HepG2 (cell line): ENCODE measurements at regions not wholly inside any gene's neighbourhood (a gene's known extent, or its start where the extent isn't known, plus 50 kb on each side); places are given as distances from the start of the nearest gene placed in this dataset.

Experiments used
- ATAC-seq: fragments of 200-7000 bp; cut with Tn5 transposase; 3 replicates; pipeline ENCODE4 v1.9.1; 2020; ENCODE audit warnings: mild to moderate bottlenecking, moderate library complexity
- BruUV-seq: library from RNA; stranded (reverse); fragments of 400-500 nt; replicated peaks from 2 replicates; lab custom pipeline; 2021; lab: Mats Ljungman, UMichigan
- CTCF ChIA-PET: fragments of 300-600 bp; formaldehyde crosslinking; extraction: SDS; loops from one replicate; lab custom pipeline; 2021; ENCODE audit warnings: low total read pairs, inconsistent platforms, low intra/inter-chr PET ratio; lab: Yijun Ruan, JAX
- POLR2A ChIA-PET: fragments of 350-600 bp; sonication (Branson Sonifier 250); formaldehyde crosslinking; loops from one replicate; lab custom pipeline; 2020; ENCODE audit warnings: antibody characterized with exemption, inconsistent platforms; lab: Yijun Ruan, JAX
- DNase-seq: peaks from one replicate; pipeline ENCODE4 v3.0.0-alpha.2; 2015; ENCODE audit warnings: low spot score
- FAIRE-seq: peaks from 3 replicates; lab custom pipeline; 2011; peaks lifted over from hg19 to GRCh38; lab: Jason Lieb, UNC
- H2AFZ ChIP-seq: one replicate; pipeline ENCODE4 v1.6.1; 2011; ENCODE audit warnings: low read length, inconsistent platforms
- H3K27ac ChIP-seq: fragments of 300-600 bp; 3 replicates; pipeline ENCODE4 v1.8.0; 2011; ENCODE audit warnings: mixed run types, mild to moderate bottlenecking, mixed read lengths, low read length, inconsistent platforms; ENCODE audit not compliant: insufficient read depth; ENCODE audit errors: extremely low read length
- H3K27me3 ChIP-seq, 2 experiments: fragments of 200-600 bp in 1 of 2; 2 replicates in 1 of 2; 3 replicates in 1 of 2; pipeline versions ENCODE4 v1.6.0 to v1.8.0; 2011; ENCODE audit warnings: low read length in 2 of 2, mild to moderate bottlenecking in 2 of 2, moderate library complexity in 2 of 2, inconsistent platforms in 1 of 2; ENCODE audit not compliant: insufficient read depth in 2 of 2, control insufficient read depth in 1 of 2
- H3K36me3 ChIP-seq, 2 experiments: fragments of 200-600 bp in 1 of 2; replicated peaks in 1 of 2; 2 replicates in 1 of 2; 3 replicates in 1 of 2; pipeline versions ENCODE4 v1.5.1 to v1.8.0; 2011; ENCODE audit warnings: low read length in 2 of 2, inconsistent platforms in 1 of 2; ENCODE audit not compliant: insufficient read depth in 2 of 2, control insufficient read depth in 1 of 2
- H3K4me1 ChIP-seq: 2 replicates; pipeline ENCODE4 v1.5.1; 2012; ENCODE audit warnings: low read length, inconsistent platforms; ENCODE audit not compliant: insufficient read depth
- H3K4me2 ChIP-seq: 2 replicates; pipeline ENCODE4 v1.6.0; 2011; ENCODE audit warnings: low read depth, low read length, inconsistent platforms
- H3K4me3 ChIP-seq, 3 experiments: fragments of 200-600 bp in 1 of 3; sonication (generic), shearing (Covaris generic) in 1 of 3; replicated peaks in 1 of 3; 2 replicates each; pipeline ENCODE4 v1.5.1; 2011 to 2016; ENCODE audit warnings: low read length in 3 of 3, inconsistent platforms in 2 of 3, low read depth in 2 of 3, mild to moderate bottlenecking in 2 of 3, control low read depth in 1 of 3, mixed read lengths in 1 of 3; ENCODE audit not compliant: insufficient read depth in 1 of 3
- H3K79me2 ChIP-seq: one replicate; pipeline ENCODE4 v1.6.1; 2011; ENCODE audit warnings: low read length, inconsistent platforms; ENCODE audit not compliant: insufficient read depth
- H3K9ac ChIP-seq: 2 replicates; pipeline ENCODE4 v1.6.0; 2011; ENCODE audit warnings: mild to moderate bottlenecking, low read depth, low read length, inconsistent platforms; ENCODE audit not compliant: insufficient read depth
- H3K9me3 ChIP-seq: 2 replicates; pipeline ENCODE4 v1.5.1; 2012; ENCODE audit warnings: mild to moderate bottlenecking, low read length
- H4K20me1 ChIP-seq: 2 replicates; pipeline ENCODE4 v1.6.0; 2011; ENCODE audit warnings: inconsistent platforms, mild to moderate bottlenecking, low read length, moderate library complexity; ENCODE audit not compliant: insufficient read depth
- GZF1 ChIP-seq: sonication (generic); formaldehyde crosslinking; IDR thresholded peaks from 2 replicates; pipeline ENCODE4 v1.5.1; 2020; ENCODE audit warnings: mild to moderate bottlenecking, missing genetic modification reagents
- MAFG ChIP-seq: sonication (generic); formaldehyde crosslinking; IDR thresholded peaks from 2 replicates; pipeline ENCODE4 v1.5.1; 2020; ENCODE audit warnings: mild to moderate bottlenecking, missing genetic modification reagents
- PRMT3 ChIP-seq: sonication (generic); formaldehyde crosslinking; IDR thresholded peaks from 2 replicates; pipeline ENCODE4 v1.8.1; 2022; ENCODE audit warnings: low read depth, mild to moderate bottlenecking, moderate library complexity, missing genetic modification reagents, borderline replicate concordance
- RARA ChIP-seq: IDR thresholded peaks from 2 replicates; pipeline ENCODE4 v1.6.1; 2016; ENCODE audit warnings: missing genetic modification reagents, missing compliant biosample characterization
- RCOR2 ChIP-seq: IDR thresholded peaks from 2 replicates; pipeline ENCODE4 v1.6.1; 2016; ENCODE audit warnings: missing biosample characterization, missing genetic modification reagents
- RERE ChIP-seq: IDR thresholded peaks from 2 replicates; pipeline ENCODE4 v1.6.1; 2016; ENCODE audit warnings: low read depth, missing genetic modification reagents, missing compliant biosample characterization
- RORA ChIP-seq: sonication (generic); formaldehyde crosslinking; IDR thresholded peaks from 2 replicates; pipeline ENCODE4 v1.5.0; 2020; ENCODE audit warnings: mild to moderate bottlenecking, missing genetic modification reagents, moderate library complexity
- SRSF4 ChIP-seq: fragments of 200-400 bp; formaldehyde crosslinking; IDR thresholded peaks from one replicate; pipeline ENCODE4 v1.6.1; 2018; ENCODE audit warnings: mild to moderate bottlenecking, low read depth, low read length, moderate library complexity; ENCODE audit not compliant: poor library complexity, severe bottlenecking
- ZNF333 ChIP-seq: sonication (generic); formaldehyde crosslinking; IDR thresholded peaks from 2 replicates; pipeline ENCODE4 v1.4.0; 2020; ENCODE audit warnings: mild to moderate bottlenecking, missing genetic modification reagents, borderline replicate concordance
- ZNF503 ChIP-seq: sonication (generic); formaldehyde crosslinking; IDR thresholded peaks from 2 replicates; pipeline ENCODE4 v1.4.0; 2020; ENCODE audit warnings: missing genetic modification reagents
- ZNF615 ChIP-seq: sonication (generic); formaldehyde crosslinking; IDR thresholded peaks from 2 replicates; pipeline ENCODE4 v1.5.0; 2020; ENCODE audit warnings: mild to moderate bottlenecking, missing genetic modification reagents, borderline replicate concordance
- ZNF792 ChIP-seq: IDR thresholded peaks from 2 replicates; pipeline ENCODE4 v1.6.1; 2016
- WGBS: methylation state at CpG from one replicate; pipeline ENCODE4 v1.1.6; 2017; ENCODE audit warnings: low lambda C conversion rate; 5-methylcytosine and 5-hydroxymethylcytosine counted together
- in situ Hi-C: cut with HindIII; loops from 2 replicates; pipeline ENCODE4 v1.10.0; 2017; ENCODE audit warnings: low pct_unique_long_range_greater_than_20kb; ENCODE audit not compliant: extremely low pct_ligation_motif_present
- intact Hi-C: fragments of 100-400 bp; cut with micrococcal nuclease; formaldehyde crosslinking; loops from one replicate; pipeline ENCODE4 v1.10.0; 2022; ENCODE audit not compliant: unreplicated experiment
- TF ChIP-seq, protein P1 (sequence below): IDR thresholded peaks from 2 replicates; pipeline ENCODE4 v1.6.1; 2016

DNA sequence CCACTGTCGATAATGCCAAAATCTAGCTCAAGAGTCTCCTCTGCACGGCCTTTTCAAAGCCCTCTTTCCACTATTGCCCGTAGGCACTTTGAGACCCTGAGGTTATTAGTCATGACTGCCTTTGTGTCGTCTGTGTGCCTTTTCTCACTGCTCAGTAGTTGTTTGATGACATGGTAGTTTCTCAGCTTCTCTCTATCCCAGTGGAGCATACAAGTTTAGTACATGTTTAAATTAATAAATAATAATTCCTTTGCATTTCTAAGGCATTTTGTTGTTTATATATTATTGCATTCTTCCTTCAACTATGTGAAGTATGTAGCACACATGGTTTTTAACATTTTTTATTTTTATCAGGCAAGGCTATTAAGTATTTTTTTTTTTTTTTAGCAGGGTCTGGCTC is 458.1 kb downstream of the PCNX1 start:
- Histone ChIP-seq H3K9me3 (no peaks in the 10 kb centered on the region), H3K4me3 (no peak overlapping the region), H3K36me3 (no peaks in the 10 kb centered on the region), H3K27ac (no peak overlapping the region), H2AFZ (no peak overlapping the region), H4K20me1 (no peaks in the 10 kb centered on the region), H3K4me2 (no peak overlapping the region), H3K9ac (no peak overlapping the region), H3K4me1 (peaks cover 38% of the 10 kb centered on the region), H3K27me3 (no peaks in the 10 kb centered on the region), H3K79me2 (peaks cover 15% of the 10 kb centered on the region)
- BruUV-seq: no TSS peak
- ATAC-seq (no peak), DNase-seq (no peak), FAIRE-seq (no peak)
- no peak for TF ChIP-seq ZNF333 (CRISPR knock-in tag)
- TF ChIP-seq RORA: no peak
- TF ChIP-seq PRMT3 (CRISPR knock-in tag): no peak
- TF ChIP-seq RCOR2 (CRISPR knock-in tag): no peak
- TF ChIP-seq RARA: no peak
- no peak for TF ChIP-seq SRSF4
- no peak for TF ChIP-seq RERE (CRISPR knock-in tag)
- TF ChIP-seq MAFG (CRISPR knock-in tag): no peak
- TF ChIP-seq GZF1 (CRISPR knock-in tag): no peak
- TF ChIP-seq ZNF503: no peak
- TF ChIP-seq ZNF792 (CRISPR knock-in tag): no peak
- TF ChIP-seq, protein P1, sequence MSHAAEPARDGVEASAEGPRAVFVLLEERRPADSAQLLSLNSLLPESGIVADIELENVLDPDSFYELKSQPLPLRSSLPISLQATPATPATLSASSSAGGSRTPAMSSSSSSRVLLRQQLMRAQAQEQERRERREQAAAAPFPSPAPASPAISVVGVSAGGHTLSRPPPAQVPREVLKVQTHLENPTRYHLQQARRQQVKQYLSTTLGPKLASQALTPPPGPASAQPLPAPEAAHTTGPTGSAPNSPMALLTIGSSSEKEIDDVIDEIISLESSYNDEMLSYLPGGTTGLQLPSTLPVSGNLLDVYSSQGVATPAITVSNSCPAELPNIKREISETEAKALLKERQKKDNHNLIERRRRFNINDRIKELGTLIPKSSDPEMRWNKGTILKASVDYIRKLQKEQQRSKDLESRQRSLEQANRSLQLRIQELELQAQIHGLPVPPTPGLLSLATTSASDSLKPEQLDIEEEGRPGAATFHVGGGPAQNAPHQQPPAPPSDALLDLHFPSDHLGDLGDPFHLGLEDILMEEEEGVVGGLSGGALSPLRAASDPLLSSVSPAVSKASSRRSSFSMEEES: no peak
- no peak for TF ChIP-seq ZNF615 (CRISPR knock-in tag)
- intact Hi-C loops (no loop called here), in situ Hi-C loops (no loop called here)
- 94% methylated on average over 4 of the region's 4 CpGs for WGBS
- ChIA-PET POLR2A (no interaction called here), CTCF (no interaction called here)
